A204.1 (cell line): ENCODE measurements at regions not wholly inside any gene's neighbourhood (a gene's known extent, or its start where the extent isn't known, plus 50 kb on each side); places are given as distances from the start of the nearest gene placed in this dataset.

Experiments
- FAIRE-seq: peaks from 2 replicates; lab custom pipeline; 2012; peaks lifted over from hg19 to GRCh38; lab: Jason Lieb, UNC

GRCh38 chr4:81541161-81541945, 69.6 kb upstream of the RASGEF1B start:
- FAIRE-seq, result no peak

- no peak for FAIRE-seq
These were observed 67.2 kb upstream of the RASGEF1B start for GRCh38 chr4:81538716-81539427.

GRCh38 chr4:81531410-81531809, 59.7 kb upstream of the RASGEF1B start:
- no peak for FAIRE-seq

GRCh38 chr4:81528979-81529378, 57.3 kb upstream of the RASGEF1B start:
- no peak for FAIRE-seq

- FAIRE-seq, result no peak
These were observed 56.5 kb upstream of the RASGEF1B start for GRCh38 chr4:81528200-81528599.

- no peak for FAIRE-seq
These were observed 56.0 kb upstream of the RASGEF1B start for GRCh38 chr4:81527709-81528108.

GRCh38 chr4:81527115-81527514, 55.4 kb upstream of the RASGEF1B start:
- FAIRE-seq, result no peak

GRCh38 chr4:81526706-81527105, 55.0 kb upstream of the RASGEF1B start:
- no peak for FAIRE-seq

- FAIRE-seq, result no peak
These were observed 52.1 kb upstream of the RASGEF1B start for GRCh38 chr4:81523672-81524327.

- no peak for FAIRE-seq
These were observed 51.0 kb upstream of the RASGEF1B start for GRCh38 chr4:81522711-81523110.

GRCh38 chr4:81521708-81522107, 50.0 kb upstream of the RASGEF1B start:
- no peak for FAIRE-seq
